Bronchial epithelial cell (primary cell): ENCODE measurements at regions not wholly inside any gene's neighbourhood (a gene's known extent, or its start where the extent isn't known, plus 50 kb on each side); places are given as distances from the start of the nearest gene placed in this dataset.
A peak's percentile ranks its signal among the peaks of the same experiment; 100 is the strongest.

Experiments used
- DNase-seq: peaks from one replicate; pipeline ENCODE4 v3.0.0-alpha.2; 2010; ENCODE audit warnings: low read depth
- FAIRE-seq: peaks from 2 replicates; lab custom pipeline; 2011; peaks lifted over from hg19 to GRCh38; lab: Jason Lieb, UNC
- H3K27me3 ChIP-seq: 2 replicates; pipeline ENCODE4 v1.5.1; 2011; ENCODE audit warnings: low read length; ENCODE audit not compliant: control insufficient read depth, insufficient read depth
- H3K36me3 ChIP-seq: 2 replicates; pipeline ENCODE4 v1.5.1; 2011; ENCODE audit warnings: low read length; ENCODE audit not compliant: control insufficient read depth, insufficient read depth
- H3K4me3 ChIP-seq: 2 replicates; pipeline ENCODE4 v1.5.1; 2011; ENCODE audit warnings: mild to moderate bottlenecking, low read depth, low read length, control low read depth
- TF ChIP-seq, protein P1 (sequence below): IDR thresholded peaks from 2 replicates; pipeline ENCODE4 v1.5.1; 2011; ENCODE audit warnings: mild to moderate bottlenecking, moderate library complexity, low read length, control low read depth, inconsistent platforms; ENCODE audit not compliant: insufficient read depth, severe bottlenecking

DNA sequence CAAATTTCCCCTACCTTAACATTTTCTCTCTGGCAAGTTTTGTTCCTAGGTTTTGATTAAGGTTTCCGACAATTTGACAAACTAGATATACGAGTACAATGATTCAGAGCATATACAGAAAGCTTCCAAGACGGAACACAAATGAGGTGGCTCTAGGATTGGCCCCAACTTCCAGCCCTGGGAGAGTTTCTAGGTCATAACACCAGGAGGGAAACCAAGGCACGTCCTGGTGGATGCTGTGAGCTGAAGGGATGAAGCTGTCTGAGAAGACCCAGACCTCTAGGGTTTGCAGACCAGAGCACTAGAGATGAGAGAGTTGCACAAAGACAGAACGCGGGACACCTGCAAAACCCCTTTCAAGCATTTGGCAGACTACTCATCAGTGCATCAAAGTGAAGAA, 51.5 kb upstream of the CAND1 start:
- FAIRE-seq (peak; percentile 32), DNase-seq (no peak)
- Histone ChIP-seq H3K27me3 (peaks cover 3% of the 10 kb centered on the region), H3K4me3 (no peak overlapping the region), H3K36me3 (no peaks in the 10 kb centered on the region)
- TF ChIP-seq, protein P1, sequence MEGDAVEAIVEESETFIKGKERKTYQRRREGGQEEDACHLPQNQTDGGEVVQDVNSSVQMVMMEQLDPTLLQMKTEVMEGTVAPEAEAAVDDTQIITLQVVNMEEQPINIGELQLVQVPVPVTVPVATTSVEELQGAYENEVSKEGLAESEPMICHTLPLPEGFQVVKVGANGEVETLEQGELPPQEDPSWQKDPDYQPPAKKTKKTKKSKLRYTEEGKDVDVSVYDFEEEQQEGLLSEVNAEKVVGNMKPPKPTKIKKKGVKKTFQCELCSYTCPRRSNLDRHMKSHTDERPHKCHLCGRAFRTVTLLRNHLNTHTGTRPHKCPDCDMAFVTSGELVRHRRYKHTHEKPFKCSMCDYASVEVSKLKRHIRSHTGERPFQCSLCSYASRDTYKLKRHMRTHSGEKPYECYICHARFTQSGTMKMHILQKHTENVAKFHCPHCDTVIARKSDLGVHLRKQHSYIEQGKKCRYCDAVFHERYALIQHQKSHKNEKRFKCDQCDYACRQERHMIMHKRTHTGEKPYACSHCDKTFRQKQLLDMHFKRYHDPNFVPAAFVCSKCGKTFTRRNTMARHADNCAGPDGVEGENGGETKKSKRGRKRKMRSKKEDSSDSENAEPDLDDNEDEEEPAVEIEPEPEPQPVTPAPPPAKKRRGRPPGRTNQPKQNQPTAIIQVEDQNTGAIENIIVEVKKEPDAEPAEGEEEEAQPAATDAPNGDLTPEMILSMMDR, result no peak
